Activated naive CD4-positive, alpha-beta T cell treated with Interleukin-2 at 50 U/mL for 16 hours (primary cell): ENCODE measurements at regions not wholly inside any gene's neighbourhood (a gene's known extent, or its start where the extent isn't known, plus 50 kb on each side); places are given as distances from the start of the nearest gene placed in this dataset.

Experiments used
- DNase-seq: peaks from one replicate; pipeline ENCODE4 v3.0.0-alpha.2; 2020

DNA sequence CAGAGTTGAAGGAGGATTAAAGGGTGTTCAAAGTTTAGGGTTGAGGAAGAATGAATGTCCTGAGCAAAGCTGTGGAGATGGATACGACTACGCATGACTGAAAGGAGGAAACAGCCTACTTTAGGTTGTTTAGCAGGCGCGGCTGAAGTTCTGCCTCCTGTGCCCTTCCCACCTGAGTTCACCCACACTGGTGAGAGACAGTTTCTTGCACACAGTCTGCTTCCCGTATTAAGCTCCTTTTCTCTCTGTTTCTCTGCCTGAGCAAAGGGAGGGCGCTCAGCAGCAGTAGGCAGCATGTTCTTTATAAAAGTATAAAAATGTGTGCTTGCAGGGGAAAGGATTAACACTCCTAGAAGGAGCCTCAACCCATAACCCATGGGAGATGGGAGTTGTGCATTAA is 224.0 kb upstream of the SMARCA2 start:
- DNase-seq = no peak

- no peak for DNase-seq
Observed at GRCh38 chr9:1794547-1795270, 220.4 kb upstream of the SMARCA2 start.

GRCh38 chr9:1804128-1804865 is 210.8 kb upstream of the SMARCA2 start:
- no peak for DNase-seq

DNA sequence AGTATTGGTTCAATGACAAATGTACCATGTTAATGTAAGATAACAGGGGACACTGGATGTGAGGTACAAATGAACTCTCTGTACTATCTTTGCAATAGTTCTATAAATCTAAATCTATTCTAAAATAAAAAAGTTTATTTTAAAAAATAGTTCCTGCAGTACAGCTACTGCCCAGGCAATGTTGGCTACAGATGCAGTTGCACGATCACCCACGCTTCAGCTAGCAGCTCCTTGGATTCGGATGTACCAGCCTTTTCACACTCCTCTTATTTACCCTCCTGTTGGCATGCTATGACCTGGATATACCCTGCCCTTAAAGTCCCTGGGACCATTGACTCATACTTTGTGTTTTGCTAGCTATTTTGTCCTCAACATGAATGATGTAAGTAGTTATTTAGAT is 185.4 kb upstream of the SMARCA2 start:
- no peak for DNase-seq

GRCh38 chr9:1832960-1833359 is 182.2 kb upstream of the SMARCA2 start:
- DNase-seq = no peak

GRCh38 chr9:1837453-1838084 is 177.6 kb upstream of the SMARCA2 start:
- no peak for DNase-seq

DNA sequence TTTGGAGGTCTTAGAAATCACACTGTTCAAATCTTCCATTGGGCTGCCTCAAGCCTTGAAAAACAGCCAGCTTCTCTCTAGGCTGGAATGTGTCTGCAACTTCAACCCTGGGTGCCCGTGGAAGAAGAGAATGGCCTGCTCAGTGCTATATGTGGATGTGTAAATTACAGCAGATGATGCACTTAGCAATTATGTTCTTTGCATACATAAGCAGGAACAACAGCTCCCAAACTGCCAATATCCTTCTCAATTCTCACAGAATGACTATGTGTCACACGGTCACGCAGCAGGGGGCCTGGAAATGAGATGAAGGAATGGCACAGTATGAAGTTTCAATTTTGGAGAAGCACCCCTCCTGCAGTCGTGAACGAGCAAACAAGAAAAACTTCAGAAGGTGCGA is 175.2 kb upstream of the SMARCA2 start:
- DNase-seq = no peak

GRCh38 chr9:1845425-1845824 is 169.7 kb upstream of the SMARCA2 start:
- DNase-seq = no peak

DNA sequence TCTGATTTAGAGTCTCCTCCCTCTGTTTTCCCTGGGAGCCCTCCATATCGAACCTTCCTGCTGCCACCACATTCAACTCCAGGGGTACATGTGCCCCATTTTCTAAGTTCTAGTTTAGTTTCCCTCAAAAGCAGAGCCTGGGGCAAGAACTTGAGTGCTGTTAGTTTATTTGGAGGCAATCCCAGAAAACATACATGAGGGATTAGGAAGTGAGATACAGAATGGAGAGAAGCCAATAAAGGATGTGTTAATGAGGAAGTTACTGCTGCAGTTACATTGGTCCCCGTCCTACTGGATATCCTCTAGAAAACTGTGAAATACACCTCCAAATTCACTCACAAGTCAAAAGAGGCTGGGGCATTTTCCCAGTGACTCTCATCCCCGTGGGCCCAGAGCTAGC is 159.4 kb upstream of the SMARCA2 start:
- DNase-seq = no peak

DNA sequence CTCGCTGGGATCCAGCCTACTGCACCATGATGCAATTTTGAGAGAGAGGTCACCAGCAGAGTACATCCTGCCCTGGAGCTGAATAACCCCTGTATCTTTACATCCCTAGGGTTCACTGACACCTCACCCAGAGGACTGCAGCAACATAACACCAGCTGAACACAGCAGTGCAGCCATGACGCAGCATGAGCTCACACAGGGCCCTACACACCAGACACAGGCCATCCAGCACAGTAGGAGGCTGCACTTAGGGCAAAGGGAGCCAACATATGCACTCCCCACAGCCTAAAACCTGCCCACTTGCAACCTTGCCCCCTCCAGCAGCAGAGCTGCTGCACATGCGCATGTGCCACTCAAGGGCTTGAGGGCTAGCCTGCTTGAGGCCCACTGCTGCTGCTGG is 157.3 kb upstream of the SMARCA2 start:
- no peak for DNase-seq

GRCh38 chr9:1869843-1870242 is 145.3 kb upstream of the SMARCA2 start:
- DNase-seq = peak; percentile 28

GRCh38 chr9:1870915-1871314 is 144.2 kb upstream of the SMARCA2 start:
- no peak for DNase-seq

GRCh38 chr9:1871626-1872419 is 143.3 kb upstream of the SMARCA2 start:
- DNase-seq = peak; percentile 6

- DNase-seq = no peak
Observed at GRCh38 chr9:1875251-1875851, 139.8 kb upstream of the SMARCA2 start.

DNA sequence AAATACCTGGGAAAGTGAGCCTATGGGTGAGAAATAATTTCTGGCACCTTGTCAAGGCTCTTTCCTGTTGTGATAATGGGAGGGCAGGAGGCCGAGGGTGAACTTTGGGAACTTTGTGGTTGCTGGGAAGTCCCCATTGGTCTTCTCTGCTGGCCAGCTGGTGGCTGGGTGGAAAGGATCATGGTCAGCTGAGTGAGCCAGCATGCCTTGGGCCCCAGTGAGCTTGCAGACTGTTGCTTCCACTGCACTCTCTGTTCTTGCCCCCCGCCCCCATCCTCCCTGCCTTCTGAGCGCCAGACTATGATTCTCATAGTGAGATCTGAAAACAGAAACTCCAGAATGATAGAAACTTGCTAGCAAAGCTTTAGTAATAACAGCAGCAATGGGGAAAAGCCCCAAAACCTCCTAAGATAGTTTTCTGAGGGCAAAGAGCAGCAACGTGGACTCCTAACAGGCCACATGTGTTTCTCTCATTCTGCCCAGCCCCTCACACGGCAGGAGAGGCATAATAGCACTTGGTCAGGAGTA is 139.2 kb upstream of the SMARCA2 start:
- DNase-seq = peak; percentile 79

DNA sequence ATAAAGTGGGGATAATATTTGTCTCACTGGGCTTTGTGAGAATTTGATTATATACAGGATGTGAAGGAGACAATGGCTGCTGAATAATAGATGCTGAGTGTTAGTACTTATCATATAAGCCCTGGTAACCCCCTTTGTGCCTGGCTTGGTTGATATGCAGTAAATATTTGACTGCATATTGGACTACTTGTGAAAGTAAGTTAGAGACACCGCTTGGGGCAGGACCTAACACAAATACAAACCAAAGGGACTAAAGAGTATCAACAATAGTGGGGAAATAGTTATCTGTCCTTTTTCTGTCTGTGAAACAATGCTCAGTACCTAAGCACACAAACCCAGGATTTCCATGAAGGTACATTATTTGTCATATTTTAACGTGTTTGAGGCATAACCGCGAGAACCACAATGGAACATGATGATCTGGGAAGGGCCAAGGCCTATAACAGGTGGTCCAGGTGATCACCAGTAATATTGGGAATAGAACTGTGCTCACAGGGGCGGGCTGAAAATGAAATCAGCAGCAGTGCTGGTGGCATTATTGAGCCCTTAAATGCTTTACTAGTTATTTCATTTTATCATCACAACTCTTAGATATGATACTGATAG is 138.2 kb upstream of the SMARCA2 start:
- DNase-seq = peak; percentile 8

DNA sequence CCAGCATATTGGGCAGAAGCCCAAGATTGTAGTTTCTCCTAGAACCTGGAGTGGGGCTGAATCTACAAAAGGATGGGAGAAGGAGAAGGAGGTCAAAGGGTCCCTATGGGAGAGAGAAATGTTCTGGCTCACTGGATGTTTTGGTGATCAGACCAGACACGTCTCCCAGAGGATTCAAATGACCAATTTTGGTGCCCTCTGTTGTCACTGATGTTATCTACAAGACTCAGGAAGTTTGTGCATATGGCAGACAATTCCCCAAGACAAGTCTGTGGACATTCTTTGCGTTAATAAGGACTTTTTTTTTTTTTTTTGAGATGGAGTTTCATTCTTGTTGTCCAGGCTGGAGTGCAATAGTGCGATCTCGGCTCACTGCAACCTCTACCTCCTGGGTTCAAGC is 137.2 kb upstream of the SMARCA2 start:
- DNase-seq = no peak

DNA sequence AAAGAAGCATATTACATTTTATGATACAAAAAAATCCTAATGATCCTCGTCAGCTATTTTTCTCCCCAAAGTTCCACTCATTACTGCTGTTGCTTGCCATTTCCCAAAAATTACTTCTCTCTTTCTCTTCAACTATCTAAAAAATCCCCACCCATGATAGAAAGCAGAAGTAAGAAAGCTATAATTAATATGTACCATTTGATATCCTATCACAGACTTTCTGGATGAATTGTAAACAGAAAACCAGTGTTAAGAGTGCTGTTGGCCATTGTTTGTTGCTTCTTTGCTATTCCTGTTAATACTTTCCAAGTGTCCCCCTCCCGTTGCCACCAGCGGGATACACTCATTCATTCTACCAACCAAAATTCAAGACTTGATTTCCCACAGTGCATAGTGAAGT is 136.3 kb upstream of the SMARCA2 start:
- no peak for DNase-seq

DNA sequence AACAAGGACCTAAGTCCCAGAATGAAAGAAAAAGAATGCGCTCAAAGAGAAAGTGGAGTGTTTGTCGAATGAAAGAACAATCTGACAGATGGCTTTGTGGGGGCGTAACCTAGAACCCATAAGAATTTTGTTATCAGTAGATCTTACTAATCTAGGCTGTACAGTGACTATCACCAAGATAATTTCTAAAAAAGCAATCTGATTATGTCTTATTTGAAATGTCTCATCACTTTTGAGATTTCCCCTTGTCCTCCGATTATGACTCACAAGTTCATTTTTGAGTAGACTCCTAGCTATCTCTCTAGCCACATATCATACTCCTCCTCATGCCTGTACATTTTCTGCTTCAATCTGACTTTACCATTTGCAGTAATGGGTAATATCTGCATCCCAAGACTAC is 135.6 kb upstream of the SMARCA2 start:
- peak; percentile 23 for DNase-seq

- no peak for DNase-seq
Observed at GRCh38 chr9:1880038-1880565, 135.0 kb upstream of the SMARCA2 start.

- no peak for DNase-seq
Observed at GRCh38 chr9:1881708-1882295, 133.3 kb upstream of the SMARCA2 start.
